Heart left ventricle (tissue), 13 donors: ENCODE measurements at regions not wholly inside any gene's neighbourhood (a gene's known extent, or its start where the extent isn't known, plus 50 kb on each side); places are given as distances from the start of the nearest gene placed in this dataset.

Experiments used
- POLR2A ChIP-seq, 2 donors: fragments of 450-650 bp; IDR thresholded peaks; one replicate each; pipeline ENCODE4 v1.6.1; 2017; ENCODE audit warnings: antibody characterized with exemption in 2 of 2, mild to moderate bottlenecking in 2 of 2, moderate library complexity in 2 of 2
- TF ChIP-seq, protein P1 (sequence below), 12 donors: fragments of 200-600 bp; sonication (generic) in 4 of 12; IDR thresholded peaks; one replicate each; pipeline versions ENCODE4 v1.5.0 to v1.8.0; 2018 to 2022; ENCODE audit warnings: antibody characterized with exemption in 12 of 12, mild to moderate bottlenecking in 5 of 12
- donor health status: ischemic (EF 13 %, LVEDD 7.1; RV severe dilation, severe dysfunction).
- donor health status: DM: no; HTN: yes; CAD: no.
- donor health status: DM: no; HTN: no; CAD: no.
- donor health status: ischemic (EF 25% LVEDD 6.9; RV normal size, moderate dysfunction).
- donor health status: ischemic (EF 25% LVEDD 5.7; RV mildly dilated, moderate dysfunction).
- donor health status: ischemic (EF 35%, LVEDD 5.7; RV mildly dilated, moderate dysfunction).
- donor health status: nonischemic (EF 11% LVEDD 7.7; RV severe dilation, severe dysfunction).
- donor health status: DM: yes; HTN: yes; CAD: no.
- donor health status: PGD.
- donor health status: ischemic (EF 29% LVEDD 5.4; RV normal size, mild dysfunction).
- donor health status: nonischemic (EF 23%, LVEDD 6.1; RV moderate dilation, normal function).

DNA sequence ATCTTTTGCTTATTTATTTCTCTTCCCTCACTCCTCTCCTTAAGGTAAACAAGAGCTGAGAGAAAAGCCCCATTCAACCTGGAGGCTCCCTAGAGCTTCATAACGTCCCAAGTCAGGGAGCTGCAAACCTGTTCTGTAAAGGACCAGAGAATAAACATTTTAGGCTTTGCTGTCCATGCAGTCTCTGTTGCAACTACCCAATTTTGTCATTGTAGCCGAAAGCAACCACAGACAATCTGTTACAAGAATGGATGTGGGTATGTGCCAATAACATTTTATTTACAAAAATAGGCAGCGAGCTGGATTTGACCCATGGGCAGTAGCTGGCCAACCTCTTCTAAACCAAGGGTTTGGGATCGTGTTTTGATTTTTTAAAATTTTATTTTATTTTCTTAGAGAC, 71.3 kb upstream of the TBL1X start:
- TF ChIP-seq, protein P1, sequence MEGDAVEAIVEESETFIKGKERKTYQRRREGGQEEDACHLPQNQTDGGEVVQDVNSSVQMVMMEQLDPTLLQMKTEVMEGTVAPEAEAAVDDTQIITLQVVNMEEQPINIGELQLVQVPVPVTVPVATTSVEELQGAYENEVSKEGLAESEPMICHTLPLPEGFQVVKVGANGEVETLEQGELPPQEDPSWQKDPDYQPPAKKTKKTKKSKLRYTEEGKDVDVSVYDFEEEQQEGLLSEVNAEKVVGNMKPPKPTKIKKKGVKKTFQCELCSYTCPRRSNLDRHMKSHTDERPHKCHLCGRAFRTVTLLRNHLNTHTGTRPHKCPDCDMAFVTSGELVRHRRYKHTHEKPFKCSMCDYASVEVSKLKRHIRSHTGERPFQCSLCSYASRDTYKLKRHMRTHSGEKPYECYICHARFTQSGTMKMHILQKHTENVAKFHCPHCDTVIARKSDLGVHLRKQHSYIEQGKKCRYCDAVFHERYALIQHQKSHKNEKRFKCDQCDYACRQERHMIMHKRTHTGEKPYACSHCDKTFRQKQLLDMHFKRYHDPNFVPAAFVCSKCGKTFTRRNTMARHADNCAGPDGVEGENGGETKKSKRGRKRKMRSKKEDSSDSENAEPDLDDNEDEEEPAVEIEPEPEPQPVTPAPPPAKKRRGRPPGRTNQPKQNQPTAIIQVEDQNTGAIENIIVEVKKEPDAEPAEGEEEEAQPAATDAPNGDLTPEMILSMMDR (IDR thresholded peaks at IDR 0.05), result no peak
- TF ChIP-seq POLR2A (IDR thresholded peaks at IDR 0.05), result no peak
